LNCAP (cell line): ENCODE measurements at regions not wholly inside any gene's neighbourhood (a gene's known extent, or its start where the extent isn't known, plus 50 kb on each side); places are given as distances from the start of the nearest gene placed in this dataset.

ENCODE experiments used
- TF ChIP-seq, protein P1 (sequence below): fragments of 450-650 bp; IDR thresholded peaks from 2 replicates; pipeline ENCODE4 v1.5.1; 2017; ENCODE audit warnings: mild to moderate bottlenecking

DNA sequence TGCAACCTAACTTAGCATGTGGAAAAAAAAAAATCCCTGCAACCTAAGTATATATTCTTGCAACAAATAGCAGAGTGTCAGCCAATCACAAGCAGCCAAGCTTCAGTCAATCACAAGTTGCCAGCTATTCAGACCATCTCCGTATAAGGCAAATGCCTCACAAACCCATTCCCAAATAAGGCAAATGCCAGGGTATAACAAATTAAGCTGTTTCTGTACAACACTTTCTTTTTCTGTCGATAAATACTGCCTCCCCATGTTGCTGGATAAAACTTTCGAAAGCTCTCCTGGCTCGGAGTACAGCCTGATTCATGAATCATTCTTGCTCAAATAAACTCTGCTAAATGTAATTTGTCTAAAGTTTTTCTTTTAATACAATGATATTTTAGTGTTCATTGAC is 460.7 kb upstream of the SMIM31 start:
- TF ChIP-seq, protein P1, sequence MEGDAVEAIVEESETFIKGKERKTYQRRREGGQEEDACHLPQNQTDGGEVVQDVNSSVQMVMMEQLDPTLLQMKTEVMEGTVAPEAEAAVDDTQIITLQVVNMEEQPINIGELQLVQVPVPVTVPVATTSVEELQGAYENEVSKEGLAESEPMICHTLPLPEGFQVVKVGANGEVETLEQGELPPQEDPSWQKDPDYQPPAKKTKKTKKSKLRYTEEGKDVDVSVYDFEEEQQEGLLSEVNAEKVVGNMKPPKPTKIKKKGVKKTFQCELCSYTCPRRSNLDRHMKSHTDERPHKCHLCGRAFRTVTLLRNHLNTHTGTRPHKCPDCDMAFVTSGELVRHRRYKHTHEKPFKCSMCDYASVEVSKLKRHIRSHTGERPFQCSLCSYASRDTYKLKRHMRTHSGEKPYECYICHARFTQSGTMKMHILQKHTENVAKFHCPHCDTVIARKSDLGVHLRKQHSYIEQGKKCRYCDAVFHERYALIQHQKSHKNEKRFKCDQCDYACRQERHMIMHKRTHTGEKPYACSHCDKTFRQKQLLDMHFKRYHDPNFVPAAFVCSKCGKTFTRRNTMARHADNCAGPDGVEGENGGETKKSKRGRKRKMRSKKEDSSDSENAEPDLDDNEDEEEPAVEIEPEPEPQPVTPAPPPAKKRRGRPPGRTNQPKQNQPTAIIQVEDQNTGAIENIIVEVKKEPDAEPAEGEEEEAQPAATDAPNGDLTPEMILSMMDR: no peak

DNA sequence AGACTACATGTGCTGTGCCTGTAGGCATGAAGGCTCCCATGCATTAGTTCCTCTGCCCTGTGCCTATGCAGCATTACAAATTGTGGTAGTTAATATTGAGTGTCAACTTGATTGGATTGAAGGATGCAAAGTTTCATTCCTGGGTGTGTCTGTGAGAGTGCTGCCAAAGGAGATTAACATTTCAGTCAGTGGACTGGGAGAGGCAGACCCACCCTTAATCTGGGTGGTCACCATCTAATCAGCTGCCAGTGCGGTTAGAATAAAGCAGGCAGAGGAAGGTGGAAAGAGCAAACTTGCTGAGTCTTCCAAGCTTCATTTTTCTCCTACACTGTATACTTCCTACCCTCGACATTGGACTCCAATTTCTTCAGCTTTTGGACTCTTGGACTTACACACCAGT is 460.2 kb upstream of the SMIM31 start:
- TF ChIP-seq, protein P1: no peak

DNA sequence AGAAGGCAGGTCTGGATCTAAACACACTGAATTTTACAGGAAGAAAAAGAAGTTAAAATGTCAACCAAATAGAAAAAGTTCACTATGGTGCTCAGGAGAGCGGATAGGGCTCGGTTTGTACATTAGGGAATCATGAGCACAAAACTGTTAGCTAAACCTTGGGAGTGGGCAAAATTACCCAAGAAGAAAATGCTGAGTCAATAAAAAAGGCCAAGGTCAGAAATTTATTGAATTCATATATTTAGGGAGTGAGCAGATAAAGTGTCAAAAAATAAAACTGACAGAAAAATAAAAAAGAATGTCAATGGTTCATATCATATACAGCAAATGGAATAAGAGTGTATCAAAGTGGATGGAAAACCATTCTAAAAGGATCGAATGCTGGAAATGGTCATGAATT is 452.5 kb upstream of the SMIM31 start:
- TF ChIP-seq, protein P1: no peak

DNA sequence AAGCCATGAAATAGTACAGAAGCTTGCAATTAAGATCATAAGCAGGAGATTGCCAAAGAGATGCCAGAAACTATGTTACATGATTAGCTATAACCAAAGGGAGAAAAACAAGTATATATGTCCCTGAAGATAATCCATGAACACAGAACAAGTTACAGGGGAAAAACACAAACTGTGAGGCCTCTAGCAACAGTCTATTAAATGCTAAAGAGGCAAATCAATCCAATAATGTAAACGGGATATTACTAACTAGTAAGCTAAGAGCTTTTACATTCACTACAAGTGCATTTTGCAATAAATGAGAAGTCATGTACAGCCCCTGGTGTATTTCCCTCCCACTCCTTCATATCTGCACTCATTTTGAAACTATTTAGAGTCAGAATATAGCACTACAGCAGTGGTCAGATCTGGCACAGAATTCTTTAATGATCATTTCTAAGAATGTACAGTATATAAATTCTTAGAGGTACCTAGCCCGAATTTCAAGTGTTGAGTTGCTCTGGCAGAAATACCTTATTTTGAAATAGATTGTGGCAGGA is 449.8 kb upstream of the SMIM31 start:
- TF ChIP-seq, protein P1: no peak

DNA sequence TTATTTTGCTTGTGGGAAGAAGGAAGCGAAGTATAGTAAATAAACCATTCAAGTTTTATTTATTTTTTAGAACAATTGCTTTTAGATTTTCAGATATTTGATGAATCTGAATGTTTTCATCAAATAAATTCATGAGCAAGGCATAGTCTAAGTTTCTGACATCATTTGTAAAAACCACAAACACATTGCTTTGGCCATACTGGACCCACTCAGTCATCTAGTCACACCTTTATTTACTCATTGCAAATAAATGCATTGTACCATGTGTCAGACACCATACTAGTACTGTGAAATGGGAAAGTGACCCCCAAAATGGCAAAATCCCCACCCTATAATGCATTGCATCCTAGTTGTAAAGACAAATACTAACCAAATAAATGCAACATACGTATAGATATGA is 449.1 kb upstream of the SMIM31 start:
- TF ChIP-seq, protein P1: no peak

DNA sequence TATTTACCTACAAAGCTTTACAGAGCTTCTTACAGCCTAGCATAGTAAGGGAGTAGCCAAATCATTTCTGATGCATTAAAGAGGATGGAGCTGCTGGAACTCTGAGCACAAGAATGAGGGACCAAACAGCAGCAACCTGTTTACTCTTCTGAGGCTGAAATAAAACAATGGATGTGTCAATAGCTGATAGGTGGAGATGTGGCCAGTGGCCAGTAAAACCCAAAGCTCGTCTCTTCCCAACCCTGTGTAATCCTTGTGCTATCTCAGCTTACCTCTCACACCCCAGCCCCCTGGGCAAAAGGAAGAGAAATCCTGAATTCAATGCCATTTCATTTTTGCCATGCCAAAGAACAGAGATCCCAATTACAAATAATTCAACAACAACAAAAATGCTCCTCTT is 446.7 kb upstream of the SMIM31 start:
- TF ChIP-seq, protein P1: no peak

DNA sequence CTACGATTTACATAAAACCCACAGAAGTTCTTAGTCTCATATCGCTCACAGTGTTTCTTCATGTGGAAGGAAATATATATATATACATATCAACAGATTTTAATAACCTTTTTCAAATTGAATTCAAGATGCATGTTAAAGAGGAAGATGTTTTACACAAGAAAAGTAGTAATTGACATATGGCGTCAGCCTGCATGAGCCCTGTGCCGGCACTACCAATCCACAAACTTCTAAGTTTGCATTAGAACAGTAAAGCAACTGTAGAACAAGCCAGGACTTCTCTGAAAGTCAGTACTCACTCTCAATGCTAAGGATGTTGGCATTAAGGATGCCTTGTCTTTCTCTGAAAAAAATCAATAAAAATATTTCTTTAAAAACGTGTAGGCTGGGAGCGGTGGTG is 441.3 kb upstream of the SMIM31 start:
- TF ChIP-seq, protein P1: no peak

DNA sequence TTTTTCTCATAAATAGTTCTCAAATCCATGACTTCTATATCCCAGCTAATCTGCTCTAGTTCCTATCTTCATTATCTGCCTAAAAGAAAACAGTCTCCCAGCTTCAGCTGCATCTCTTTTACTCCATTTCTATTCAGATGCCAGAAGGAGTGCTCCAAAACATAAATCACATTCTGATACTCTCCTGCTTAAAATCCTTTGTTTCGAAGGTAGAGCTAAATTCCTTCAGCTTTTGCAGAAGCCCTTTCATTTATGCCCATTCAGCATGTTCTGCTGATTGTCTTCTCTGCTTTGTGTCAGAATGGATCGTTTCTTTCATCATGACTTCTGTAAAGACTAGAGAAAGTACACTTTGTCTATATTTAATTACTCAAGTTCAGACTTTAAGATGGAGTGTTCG is 440.1 kb upstream of the SMIM31 start:
- TF ChIP-seq, protein P1: no peak
